Tibial artery (tissue), 4 donors: ENCODE measurements at regions not wholly inside any gene's neighbourhood (a gene's known extent, or its start where the extent isn't known, plus 50 kb on each side); places are given as distances from the start of the nearest gene placed in this dataset.

Experiments
- DNase-seq, 2 donors: peaks; one replicate each; pipeline ENCODE4 v3.0.0-alpha.2; 2019
- H3K27ac ChIP-seq, 2 donors: fragments of 200-600 bp; sonication (generic) in 1 of 2; 1 replicate in 1 of 2; 2 replicates in 1 of 2; pipeline ENCODE4 v1.5.1; 2018 to 2019; ENCODE audit warnings: mild to moderate bottlenecking in 1 of 2
- H3K27me3 ChIP-seq, 2 donors: fragments of 200-600 bp; sonication (generic) in 1 of 2; one replicate each; pipeline versions ENCODE4 v1.5.1 to v1.6.0; 2016 to 2019
- H3K36me3 ChIP-seq, 3 donors: fragments of 200-600 bp; sonication (generic) in 2 of 3; one replicate each; pipeline ENCODE4 v1.5.1; 2016 to 2019; ENCODE audit warnings: mild to moderate bottlenecking in 2 of 3
- H3K4me1 ChIP-seq, 4 donors: fragments of 200-600 bp; sonication (generic) in 2 of 4; 1 replicate in 3 of 4; 2 replicates in 1 of 4; pipeline ENCODE4 v1.5.1; 2016 to 2019
- H3K4me3 ChIP-seq, 2 donors: fragments of 200-600 bp; sonication (generic) in 1 of 2; 1 replicate in 1 of 2; 2 replicates in 1 of 2; pipeline ENCODE4 v1.5.1; 2018 to 2019; ENCODE audit warnings: mild to moderate bottlenecking in 2 of 2
- H3K9me3 ChIP-seq, 3 donors: fragments of 200-600 bp; sonication (generic) in 1 of 3; one replicate each; pipeline ENCODE4 v1.5.1; 2016 to 2019
- CTCF ChIP-seq, 2 experiments: fragments of 200-600 bp in 1 of 2; fragments of 450-650 bp in 1 of 2; IDR thresholded peaks; one replicate each; pipeline ENCODE4 v1.5.1; 2017 to 2019; ENCODE audit warnings: antibody characterized with exemption in 2 of 2, mild to moderate bottlenecking in 1 of 2, moderate library complexity in 1 of 2
- intact Hi-C: fragments of 100-400 bp; cut with DNase I; formaldehyde crosslinking; loops from one replicate; pipeline ENCODE4 v1.15.0; 2023; ENCODE audit warnings: low total_unique reads

- DNase-seq, result no peak
- Histone ChIP-seq H3K4me3 (no peak overlapping the region), H3K36me3 (no peaks in the 10 kb centered on the region), H3K27me3 (peaks cover 0 to 3% of the 10 kb centered on the region in 2 donors), H3K27ac (no peak overlapping the region), H3K9me3 (peaks cover 0 to 10% (median 0%) of the 10 kb centered on the region in 3 donors), H3K4me1 (no peaks in the 10 kb centered on the region)
- intact Hi-C loops, result no loop called here
- no peak for TF ChIP-seq CTCF (IDR thresholded peaks at IDR 0.05)
These were observed 232.1 kb upstream of the SMIM21 start for GRCh38 chr18:75659535-75660023.

DNA sequence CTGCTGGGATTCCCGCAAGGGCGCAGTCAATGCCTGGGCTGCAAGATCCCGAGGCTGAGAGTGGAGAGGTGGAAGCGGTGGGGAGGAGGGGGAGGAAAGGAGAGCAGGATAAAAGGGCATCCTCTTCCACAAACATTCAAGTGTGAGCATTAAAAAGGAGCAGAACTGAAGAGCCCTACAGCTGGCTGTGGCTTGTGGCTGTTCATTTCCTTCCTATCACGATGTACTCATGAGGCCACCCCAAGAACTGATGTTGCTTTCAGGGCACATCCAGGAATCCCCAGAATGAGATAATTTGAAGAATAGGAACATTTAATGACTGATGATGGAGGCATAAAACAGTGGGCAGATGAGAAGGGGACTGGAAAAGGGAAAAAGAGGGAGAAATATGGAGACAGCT lies 230.8 kb upstream of the SMIM21 start:
- intact Hi-C loops, result no loop called here
- Histone ChIP-seq H3K27ac (no peak overlapping the region), H3K4me1 (no peaks in the 10 kb centered on the region), H3K9me3 (peaks cover 0 to 10% (median 0%) of the 10 kb centered on the region in 3 donors), H3K4me3 (no peak overlapping the region), H3K36me3 (no peaks in the 10 kb centered on the region), H3K27me3 (peaks cover 0 to 3% of the 10 kb centered on the region in 2 donors)
- no peak for TF ChIP-seq CTCF (IDR thresholded peaks at IDR 0.05)
- no peak for DNase-seq

DNA sequence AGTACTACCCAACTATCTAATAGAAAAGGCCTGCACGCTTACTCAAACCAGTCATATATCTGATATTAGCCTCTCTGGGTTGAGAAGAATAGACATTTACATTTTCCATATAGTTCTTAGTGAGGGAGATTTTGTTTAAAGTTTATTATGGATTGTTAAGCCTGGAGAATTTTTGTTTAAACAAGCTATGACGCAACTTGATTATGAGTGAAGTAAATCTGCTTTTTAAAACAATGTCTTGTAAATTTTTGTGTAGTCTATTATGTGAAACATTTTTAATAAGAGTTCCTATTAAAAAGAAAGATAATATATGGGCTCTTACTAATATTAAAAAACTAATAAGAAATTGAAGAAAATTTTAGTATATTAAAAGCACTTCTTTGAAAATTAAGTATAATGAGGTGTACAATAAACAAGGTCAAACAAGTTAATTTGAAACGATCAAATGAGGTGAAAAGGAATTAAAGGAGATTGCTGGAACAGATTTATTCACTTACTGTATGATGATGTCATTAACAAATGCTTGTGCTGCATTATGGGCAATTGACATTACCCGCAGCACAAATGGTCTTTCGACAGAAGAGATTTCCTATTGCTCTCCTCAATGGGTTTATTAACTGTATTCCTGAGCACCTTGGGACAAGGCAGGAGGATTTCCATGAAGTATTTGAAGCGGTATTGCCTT lies 229.2 kb upstream of the SMIM21 start:
- H3K4me1 ChIP-seq, result no peaks in the 10 kb centered on the region
- H3K4me3 ChIP-seq, result no peak overlapping the region
- no peak overlapping the region for H3K27ac ChIP-seq
- intact Hi-C loops, result no loop called here
- no peaks in the 10 kb centered on the region for H3K36me3 ChIP-seq
- DNase-seq, result no peak
- peaks cover 0 to 3% of the 10 kb centered on the region in 2 donors for H3K27me3 ChIP-seq
- TF ChIP-seq CTCF (IDR thresholded peaks at IDR 0.05), result no peak
- peaks cover 0 to 10% (median 0%) of the 10 kb centered on the region in 3 donors for H3K9me3 ChIP-seq

GRCh38 chr18:75656035-75656434 lies 228.5 kb upstream of the SMIM21 start:
- no peak for DNase-seq
- H3K27me3 ChIP-seq, result peaks cover 0 to 3% of the 10 kb centered on the region in 2 donors
- H3K9me3 ChIP-seq, result peaks cover 0 to 6% (median 0%) of the 10 kb centered on the region in 3 donors
- intact Hi-C loops, result no loop called here
- TF ChIP-seq CTCF (IDR thresholded peaks at IDR 0.05), result no peak
- no peak overlapping the region for H3K27ac ChIP-seq
- no peaks in the 10 kb centered on the region for H3K4me1 ChIP-seq
- no peaks in the 10 kb centered on the region for H3K36me3 ChIP-seq
- no peak overlapping the region for H3K4me3 ChIP-seq

DNA sequence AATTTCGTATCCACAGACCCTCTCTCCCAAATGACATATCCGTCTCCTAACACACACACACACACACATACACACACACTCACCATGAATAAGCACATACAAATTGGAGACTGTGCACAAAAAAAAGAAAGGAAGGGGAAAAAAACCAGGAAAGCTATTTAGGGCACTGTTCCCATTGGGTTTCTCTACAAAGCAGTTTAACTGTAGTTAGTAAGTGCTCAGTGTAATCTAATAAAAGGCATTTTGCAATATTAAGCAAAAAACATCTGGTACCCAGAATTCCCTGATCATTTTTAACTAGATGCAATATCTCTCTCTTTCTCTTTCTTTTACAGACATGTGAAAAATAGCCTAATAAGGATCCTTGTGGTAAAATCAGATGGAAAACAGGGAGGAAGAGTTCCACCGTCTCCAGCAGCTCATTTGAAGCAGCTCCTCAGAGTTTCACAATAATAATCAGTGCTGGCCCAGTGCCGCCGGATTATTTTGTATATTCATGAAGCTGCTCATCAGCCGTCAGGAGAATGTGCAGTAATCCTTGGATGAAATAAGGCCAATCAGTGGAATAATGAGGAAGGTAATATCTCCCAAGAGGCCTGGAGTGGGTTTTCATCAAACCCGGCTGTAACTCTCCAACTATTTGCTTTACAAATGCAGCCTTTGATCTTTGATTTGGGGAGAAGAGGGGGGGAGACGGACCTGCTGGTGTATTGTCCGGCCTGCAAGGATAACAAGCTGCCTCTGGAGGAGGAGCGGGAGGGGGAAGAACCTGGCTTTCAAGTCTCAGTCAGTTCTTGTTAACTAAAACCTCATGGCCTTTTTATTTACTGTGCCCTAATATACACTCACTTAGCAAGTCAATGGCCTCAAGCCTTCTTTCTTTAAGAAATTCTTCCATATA lies 227.6 kb upstream of the SMIM21 start:
- no peaks in the 10 kb centered on the region for H3K36me3 ChIP-seq
- H3K4me1 ChIP-seq, result no peaks in the 10 kb centered on the region
- H3K9me3 ChIP-seq, result no peaks in the 10 kb centered on the region
- H3K4me3 ChIP-seq, result no peak overlapping the region
- H3K27me3 ChIP-seq, result peaks cover 0 to 3% of the 10 kb centered on the region in 2 donors
- TF ChIP-seq CTCF (IDR thresholded peaks at IDR 0.05), result no peak
- DNase-seq, result no peak
- intact Hi-C loops, result no loop called here
- H3K27ac ChIP-seq, result no peak overlapping the region
